GM21825 (cell line): ENCODE measurements at regions not wholly inside any gene's neighbourhood (a gene's known extent, or its start where the extent isn't known, plus 50 kb on each side); places are given as distances from the start of the nearest gene placed in this dataset.
"Not testable (repeated sequence)": the region's sequence is repeated elsewhere in the genome, so short reads cannot be mapped to it uniquely, and the experiment has no call there.

Experiments used
- ATAC-seq: cut with Tn5 transposase; IDR thresholded peaks from one replicate; pipeline ENCODE4 v1.9.1; 2021; ENCODE audit warnings: mild to moderate bottlenecking, moderate library complexity; ENCODE audit not compliant: unreplicated experiment

DNA sequence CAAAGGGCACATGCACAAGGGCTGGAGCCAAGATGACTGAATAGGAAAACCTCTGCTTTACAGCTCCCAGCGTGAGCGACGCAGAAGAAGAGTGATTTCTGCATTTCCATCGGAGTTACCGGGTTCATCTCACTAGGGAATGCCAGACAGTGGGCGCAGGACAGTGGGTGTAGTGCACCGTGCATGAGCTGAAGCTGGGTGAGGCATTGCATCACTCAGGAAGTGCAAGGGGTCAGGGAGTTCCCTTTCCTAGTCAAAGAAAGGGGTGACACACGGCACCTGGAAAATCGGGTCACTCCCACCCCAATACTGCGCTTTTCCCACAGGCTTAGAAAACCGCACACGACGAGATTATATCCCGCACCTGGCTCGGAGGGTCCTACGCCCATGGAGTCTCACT lies 64.5 kb upstream of the HTR1E start:
- not testable (repeated sequence) for ATAC-seq

DNA sequence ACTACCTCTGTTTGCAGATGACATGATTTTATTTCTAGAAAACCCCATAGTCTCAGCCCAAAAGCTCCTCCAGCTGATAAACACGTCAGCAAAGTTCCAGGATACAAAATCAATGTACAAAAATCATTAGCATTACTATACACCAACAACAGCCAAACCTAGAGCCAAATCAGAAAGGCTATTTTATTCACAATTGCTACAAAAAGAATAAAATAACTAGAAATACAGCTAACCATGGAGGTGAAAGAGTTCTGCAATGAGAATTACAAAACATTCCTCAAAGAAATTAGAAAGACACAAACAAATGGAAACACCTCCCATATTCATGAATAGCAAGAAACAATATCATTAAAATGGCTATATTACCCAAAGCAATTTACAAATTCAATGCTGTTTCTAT lies 65.6 kb upstream of the HTR1E start:
- no peak for ATAC-seq

DNA sequence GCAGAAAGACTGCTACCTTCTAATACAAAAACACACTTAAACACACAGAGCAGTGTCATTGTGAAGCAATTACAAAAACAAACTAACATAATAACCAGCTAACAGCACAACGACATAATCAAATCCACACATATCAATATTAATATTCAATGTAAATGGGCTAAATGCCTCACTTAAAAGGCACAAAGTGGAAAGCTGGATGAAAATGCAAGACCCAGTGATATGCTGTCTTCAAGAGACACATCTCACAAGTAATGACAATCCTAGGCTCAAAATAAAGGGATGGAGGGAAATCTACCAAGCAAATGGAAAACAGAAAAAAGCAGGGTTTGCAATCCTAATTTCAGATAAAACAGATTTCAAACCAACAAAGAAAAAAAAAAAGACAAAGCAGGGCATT lies 67.8 kb upstream of the HTR1E start:
- no peak for ATAC-seq

DNA sequence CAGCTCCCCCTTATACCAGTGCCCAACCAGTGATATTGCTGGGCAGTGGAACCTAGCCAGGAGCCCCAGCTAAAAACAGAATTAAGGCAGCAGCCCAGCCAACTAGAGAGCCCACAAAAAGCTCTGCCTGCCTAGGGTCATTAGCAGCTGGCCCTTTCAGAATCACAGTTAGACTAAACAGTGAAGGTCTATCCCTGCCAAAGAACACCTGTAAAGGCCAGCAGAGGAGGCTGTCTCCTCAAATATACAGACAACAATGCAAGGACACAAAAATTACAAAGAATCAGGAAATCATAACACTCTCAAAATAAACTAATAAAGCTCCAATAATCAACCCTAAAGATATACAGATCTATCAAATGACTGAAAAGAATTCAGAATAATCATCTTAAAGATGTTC lies 77.8 kb upstream of the HTR1E start:
- ATAC-seq = no peak

DNA sequence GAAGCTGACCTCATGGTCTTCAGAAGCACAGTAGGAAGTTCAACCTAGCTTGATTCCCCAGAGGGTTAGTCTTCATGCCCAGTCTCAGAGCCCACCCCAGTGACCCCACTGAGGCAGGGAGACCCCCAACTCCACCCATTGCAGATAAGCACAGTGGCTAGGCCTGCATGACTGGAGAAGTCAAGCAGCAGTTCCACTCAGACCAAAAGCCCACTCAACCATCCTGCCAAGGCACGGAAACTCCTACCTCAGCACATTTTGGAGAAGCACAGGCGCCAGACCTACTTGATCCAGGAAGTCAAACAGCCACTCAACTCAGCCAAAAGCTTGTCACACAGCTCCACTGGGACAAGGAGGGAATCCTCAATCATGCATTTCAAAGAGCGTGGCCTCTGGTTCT lies 78.4 kb upstream of the HTR1E start:
- no peak for ATAC-seq

DNA sequence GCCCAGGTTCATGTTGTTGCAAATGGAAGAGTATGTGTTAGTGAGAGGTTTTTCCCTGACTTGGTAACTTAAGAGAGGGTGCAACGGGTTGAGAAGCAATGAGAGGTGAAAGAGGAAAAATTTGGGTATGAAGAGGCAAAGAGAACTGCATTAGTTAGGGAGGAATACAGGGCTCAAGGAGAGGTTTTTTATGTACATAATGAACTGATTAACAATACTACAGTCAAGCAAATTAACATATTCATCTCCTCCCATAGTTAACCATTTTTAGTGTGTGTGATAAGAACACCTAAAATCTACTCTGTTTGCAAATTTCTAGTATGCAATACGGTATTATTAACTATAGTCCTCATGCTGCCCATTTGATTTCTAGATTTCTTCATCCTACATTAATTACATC lies 79.5 kb upstream of the HTR1E start:
- no peak for ATAC-seq

DNA sequence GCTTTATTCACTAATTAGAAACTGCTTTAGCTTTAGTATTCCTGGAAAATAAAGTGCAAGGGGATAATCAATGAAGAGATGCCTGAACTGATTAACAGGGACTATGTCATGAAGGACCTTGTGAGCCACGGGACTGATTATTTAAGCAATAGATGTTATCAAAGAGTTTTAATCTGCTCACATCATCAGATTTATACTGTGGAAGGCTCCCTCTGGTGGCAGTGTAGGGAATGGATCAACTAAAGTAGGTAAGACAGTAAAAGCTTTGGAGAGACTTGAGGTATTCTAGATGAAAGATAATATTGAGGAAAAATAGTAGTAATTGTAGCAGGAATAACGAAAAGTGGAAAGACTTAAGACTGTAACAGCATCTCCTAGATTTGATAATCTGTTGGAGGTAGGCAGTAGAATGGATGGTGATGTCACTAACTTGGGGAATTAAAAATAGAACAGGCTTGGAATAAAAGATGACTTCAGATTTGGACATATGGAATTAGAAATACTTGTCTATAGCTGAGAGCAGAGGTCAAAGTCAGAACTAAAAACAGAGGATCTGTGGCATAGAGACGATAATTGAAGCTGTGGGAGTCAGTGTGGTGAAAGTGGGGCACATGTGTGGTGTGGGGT lies 80.3 kb upstream of the HTR1E start:
- no peak for ATAC-seq

DNA sequence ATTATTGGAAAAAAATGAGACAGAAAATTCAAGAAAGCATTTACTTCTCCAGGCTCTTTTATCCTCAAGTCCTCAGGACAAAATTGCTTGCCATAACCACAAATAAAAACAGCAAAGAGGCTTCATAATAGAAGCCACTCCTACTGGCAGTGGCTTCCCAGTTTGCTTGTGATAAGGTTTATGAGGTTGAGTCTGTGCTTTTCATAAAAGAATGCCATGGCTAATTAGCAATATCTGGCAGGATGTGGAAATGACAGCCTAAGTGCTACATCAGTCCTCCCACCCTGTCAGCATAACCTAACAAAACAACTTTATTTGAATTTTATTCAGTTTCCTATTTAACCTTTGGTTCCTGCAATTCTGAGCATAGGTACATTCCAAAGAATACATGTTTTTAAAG lies 80.9 kb upstream of the HTR1E start:
- ATAC-seq = no peak

DNA sequence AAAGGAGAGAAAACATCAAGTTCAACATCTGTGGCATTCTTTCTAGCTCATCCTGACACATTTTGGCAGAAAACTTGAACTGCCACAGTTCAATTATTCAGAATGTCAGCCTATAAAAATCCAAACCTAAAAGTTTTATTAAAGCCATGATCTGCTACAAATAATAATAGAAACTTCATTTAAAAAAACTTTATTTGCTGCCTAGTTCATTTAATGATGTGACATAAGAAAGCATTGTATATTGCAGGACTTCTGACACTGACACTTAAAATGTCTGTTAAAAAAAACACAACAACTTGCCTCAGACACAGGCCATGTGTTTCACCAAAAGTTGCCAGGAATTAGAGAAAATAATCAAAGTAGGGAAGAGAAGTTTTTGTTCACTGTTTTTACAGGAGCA lies 88.3 kb upstream of the HTR1E start:
- no peak for ATAC-seq

DNA sequence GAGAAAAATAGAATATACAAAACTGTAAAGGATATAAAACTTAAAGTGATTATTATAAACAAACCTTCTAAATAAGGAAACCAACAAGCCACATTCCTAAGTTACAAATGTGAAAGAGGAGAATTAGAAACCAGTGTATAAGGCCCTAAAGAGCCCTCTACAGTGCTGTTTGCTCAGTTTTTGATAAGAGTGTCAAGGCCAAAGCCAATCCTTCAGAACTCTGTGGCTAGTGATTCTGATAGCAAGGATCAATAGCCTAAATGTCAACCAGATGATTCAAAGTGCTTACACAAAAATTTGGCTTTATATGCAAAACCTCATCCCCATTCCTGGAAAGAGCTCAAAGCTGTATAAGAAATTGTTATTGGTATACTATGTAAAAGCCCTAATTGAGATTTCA lies 104.6 kb upstream of the HTR1E start:
- ATAC-seq = no peak

DNA sequence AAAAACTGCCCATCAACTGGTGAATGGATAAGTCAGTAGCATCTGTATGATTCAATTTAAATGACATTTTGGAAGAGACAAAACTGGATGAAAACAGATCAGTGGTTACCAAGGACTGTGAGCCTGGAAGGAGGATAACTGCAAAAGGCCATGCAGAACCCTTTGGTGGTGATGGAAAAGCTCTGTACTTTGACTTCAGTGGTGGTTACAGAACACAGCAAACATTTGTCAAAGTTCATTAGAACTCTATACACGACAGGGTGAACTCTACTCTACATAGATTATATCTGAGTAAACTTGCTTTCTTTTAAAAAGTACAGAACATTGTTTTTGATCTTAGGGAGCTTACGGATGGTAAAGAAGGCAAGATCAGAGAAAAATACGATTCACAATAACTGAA lies 111.9 kb upstream of the HTR1E start:
- ATAC-seq = no peak

DNA sequence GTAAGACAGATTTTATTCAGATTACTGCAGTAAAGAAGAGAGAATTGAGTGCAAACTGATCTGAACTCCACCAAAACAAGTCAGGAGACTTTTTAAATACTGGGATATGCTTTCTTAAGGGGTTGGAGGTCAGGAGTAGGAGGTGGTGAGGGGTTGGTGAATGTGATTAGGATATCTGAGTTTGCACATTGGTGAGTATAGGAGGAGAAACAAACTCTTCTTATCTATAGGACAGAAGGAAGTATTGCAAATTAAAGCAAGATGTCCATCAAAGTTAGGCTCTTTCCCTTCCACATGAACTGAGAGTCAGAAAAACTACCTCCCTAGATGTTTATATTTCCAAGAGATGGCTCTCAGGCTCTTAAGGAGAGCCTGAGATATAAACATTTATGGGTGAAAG lies 114.6 kb upstream of the HTR1E start:
- no peak for ATAC-seq

DNA sequence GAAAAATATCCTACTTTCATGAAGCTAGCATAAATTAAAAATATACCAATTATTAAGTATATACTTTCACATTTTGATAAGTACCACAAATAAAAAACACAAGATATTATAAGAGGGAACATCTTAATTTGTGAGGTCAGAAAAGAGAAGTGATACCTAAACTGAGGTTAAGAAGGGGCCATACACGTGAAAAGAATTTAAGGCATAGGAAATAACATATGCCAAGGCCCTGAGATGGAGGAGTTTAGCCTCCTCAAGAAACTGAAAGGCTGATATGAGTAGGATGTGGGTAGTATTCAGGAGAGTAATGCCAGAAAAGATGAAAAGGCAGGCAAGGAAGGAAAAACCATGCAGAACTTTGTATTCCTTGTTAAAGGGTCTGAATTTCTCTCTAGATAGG lies 116.6 kb upstream of the HTR1E start:
- ATAC-seq = no peak

DNA sequence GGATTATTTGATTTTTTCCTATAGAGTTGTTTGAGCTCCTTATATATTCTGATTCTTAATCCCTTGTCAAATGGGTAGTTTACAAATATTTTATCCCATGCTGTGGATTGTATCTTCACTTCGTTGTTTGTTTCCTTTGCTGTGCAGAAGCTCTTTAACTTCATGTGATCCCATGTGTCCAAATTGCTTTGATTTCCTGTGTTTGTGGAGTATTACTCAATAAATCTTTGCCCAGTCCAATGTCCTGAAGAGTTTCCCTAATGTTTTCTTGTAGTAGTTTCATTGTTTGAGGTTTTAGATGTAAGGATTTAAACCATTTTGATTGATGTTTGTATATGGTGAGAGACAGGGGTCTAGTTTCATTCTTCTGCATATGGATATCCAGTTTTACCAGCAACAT lies 143.7 kb upstream of the HTR1E start:
- no peak for ATAC-seq

DNA sequence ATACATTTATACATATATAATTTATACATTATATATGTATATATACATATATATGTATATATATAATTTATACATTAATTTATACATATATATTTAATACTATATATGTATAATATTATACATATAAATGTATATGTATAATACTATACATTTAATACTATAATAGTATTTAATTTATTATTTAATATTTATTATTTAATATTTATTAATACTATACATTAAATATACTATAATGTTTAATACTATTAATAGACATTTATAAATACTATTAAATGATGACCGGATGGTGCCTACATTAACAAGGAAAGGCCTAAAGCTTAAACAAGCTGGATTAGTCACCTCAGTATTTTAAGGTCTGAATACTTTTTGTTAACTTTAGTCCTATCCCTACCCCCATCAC lies 145.9 kb upstream of the HTR1E start:
- no peak for ATAC-seq

DNA sequence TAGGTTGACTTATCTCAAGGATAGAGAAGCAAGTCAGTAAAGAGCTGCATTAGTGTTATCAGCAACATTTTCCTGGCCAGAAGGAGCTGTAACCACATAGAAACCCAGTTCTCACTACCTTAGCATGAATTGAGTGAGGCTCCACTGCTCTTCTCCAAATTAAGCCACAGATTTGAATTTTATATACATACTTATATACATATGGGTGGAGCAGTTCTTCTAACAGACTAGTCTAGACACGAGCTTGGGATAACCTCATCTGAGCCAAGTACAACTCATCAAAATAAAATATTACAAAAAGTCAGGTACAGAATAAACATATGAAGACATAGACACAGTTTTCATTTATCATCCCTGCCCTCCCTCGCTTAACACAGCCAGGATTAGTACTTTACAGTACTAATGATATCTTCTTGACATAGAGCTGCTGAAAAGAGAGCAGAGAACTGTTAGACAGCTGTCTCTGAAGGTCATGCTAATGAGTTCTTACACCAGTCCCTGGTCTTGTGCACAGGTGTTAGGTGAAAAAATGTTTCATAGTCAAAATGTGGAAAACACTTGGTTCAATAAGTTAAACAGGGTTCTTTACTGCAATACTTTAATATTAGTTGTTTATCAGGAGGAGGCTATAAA lies 147.4 kb upstream of the HTR1E start:
- ATAC-seq = no peak

DNA sequence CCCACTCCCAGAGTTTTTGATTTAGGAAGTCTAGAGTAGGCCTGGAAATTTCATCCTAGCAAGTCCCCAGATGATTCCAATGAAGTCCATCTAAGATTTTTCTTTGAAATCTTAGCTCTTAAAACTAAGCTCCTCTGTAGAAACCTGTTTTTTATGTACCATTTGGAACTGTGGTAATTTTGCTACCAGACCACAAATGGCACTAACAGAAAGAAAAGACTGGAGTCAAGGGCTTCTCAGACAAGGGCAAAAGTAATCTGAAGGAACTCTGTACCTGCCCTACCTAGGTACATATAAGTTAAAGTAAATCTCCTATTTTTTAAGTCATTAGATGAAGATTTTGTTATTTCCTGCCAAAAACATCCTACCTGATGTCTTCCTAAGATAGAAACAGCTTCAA lies 155.0 kb upstream of the HTR1E start:
- ATAC-seq = no peak

DNA sequence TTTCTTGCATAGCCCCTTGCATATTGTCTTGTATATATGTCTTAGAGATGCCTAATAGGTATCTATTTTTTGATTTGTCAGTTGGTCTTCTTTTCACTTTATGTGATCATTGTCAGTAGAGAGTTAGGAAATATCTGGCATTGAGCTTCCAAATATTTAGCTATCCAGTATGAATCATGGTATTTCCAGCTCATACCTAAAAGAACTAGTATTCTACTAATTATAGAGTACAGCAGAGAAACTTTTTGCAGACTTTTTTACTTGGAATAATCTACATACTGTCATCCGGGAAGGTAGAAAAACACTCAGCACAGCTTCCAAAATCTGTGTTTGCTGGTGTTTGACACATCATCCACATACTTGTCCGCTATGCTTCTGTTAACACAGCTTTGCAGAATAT lies 156.4 kb upstream of the HTR1E start:
- ATAC-seq = no peak

DNA sequence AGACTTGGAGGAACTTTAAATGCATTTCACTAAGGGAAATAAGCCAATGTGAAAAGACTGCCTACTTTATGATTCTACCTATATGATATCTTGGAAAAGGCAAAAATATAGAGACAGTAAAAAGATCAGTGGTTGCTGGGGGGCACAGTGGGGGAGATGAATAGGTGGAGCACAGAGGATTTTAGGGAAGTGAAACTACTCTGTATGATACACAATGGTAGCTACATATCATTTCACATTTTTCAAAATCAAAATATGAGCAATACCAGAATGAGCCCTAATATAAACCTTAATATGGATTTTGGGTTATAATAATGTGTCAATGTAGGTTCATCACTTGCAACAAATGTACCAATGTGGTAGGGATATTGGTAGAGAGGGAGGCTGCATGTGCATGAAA lies 161.4 kb upstream of the HTR1E start:
- no peak for ATAC-seq

DNA sequence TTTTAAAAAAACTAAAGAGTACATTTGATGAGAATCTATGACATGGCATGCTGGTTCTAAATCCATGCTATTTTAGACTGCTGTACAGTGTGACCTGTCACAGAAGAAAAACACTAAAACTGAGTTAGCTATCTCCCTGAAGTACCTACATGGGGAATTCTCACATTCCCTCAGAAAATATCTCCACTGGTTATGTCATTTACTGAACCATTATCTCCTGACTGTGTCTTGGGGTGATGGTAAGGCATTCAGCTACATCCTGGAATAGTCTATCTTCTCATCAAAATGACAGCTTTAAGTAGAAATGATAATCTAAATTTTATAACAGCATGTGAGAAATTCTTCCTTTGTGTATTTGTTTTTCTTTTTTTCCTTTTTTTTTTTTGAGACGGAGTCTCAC lies 172.1 kb upstream of the HTR1E start:
- no peak for ATAC-seq

DNA sequence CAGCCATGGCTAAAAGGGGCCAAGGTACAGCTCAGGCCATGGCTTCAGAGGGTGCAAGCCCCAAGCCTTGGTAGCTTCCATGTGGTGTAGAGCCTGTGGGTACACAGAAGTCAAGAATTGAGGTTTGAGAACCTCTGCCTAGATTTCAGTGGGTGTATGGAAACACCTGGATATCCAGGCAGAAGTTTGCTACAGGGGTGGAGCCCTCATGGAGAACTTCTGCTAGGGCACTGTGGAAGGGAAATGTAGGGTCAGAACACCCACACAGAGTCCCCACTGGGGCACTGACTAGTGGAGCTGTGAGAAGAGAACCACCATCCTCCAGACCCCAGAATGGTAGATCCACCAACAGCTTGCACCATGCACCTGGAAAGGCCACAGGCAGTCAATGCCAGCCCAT lies 177.4 kb upstream of the HTR1E start:
- not testable (repeated sequence) for ATAC-seq

DNA sequence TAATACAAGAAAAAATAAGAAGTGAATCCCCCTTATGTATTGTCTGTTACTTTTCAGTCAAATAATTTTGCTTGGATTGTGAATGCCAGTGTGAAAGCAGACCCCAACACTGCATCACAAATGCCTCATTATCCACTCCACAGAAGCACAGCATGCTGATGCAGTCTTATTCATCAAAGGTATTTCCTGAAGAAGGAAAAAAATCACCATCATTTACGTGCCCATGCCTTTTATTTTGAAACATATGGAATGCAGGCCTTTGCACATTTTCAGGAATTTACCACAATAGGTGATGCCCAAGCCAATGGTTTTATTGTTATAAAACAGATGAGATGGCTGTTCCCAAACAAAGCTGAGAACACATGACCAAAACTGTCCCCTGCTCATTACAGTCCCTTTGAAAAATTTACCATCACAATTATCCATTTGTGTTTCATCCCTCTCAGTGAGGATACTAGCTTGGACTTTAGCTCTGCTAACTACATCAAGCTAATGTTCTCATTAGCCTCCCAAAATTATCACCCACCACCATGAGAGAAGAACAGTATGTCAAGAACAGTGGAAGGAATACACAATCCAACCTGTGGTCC lies 180.6 kb upstream of the HTR1E start:
- ATAC-seq = no peak

DNA sequence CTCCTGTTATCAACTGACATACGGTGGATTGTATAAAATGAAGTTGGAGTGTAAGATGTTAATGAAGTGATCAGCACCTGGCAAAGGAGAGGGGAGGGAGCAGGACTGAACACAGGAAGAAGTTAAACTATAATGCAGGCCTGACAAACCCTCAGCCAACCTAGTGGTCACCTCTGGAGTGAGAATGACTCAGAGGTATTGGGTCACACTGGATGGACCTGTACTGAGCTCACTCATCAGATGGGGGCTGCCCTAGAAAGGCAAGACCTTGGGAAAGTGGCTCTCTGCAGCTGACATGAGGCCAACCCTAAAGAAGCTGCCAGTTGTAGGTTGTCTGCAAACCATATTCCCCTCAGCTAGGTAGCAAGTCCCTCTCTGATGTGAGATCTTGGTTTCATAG lies 193.3 kb upstream of the HTR1E start:
- ATAC-seq = no peak
